CD14-positive monocyte (primary cell): ENCODE measurements at regions not wholly inside any gene's neighbourhood (a gene's known extent, or its start where the extent isn't known, plus 50 kb on each side); places are given as distances from the start of the nearest gene placed in this dataset.

Source experiments
- DNase-seq, 3 donors: peaks; one replicate each; pipeline ENCODE4 v3.0.0-alpha.2; 2011 to 2022
- H2AFZ ChIP-seq: 2 replicates; pipeline ENCODE4 v1.6.0; 2012; ENCODE audit warnings: mild to moderate bottlenecking, low read depth, low read length, inconsistent platforms; ENCODE audit not compliant: insufficient read depth, poor library complexity, severe bottlenecking
- H3K27ac ChIP-seq, 2 donors: 1 replicate in 1 of 2; 2 replicates in 1 of 2; pipeline ENCODE4 v1.5.1; 2012 to 2013; ENCODE audit warnings: low read length in 2 of 2, control low read depth in 1 of 2, inconsistent platforms in 1 of 2, low read depth in 1 of 2, mild to moderate bottlenecking in 1 of 2
- H3K27me3 ChIP-seq, 2 donors: one replicate each; pipeline versions ENCODE4 v1.6.0 to v1.6.1; 2011 to 2013; ENCODE audit warnings: low read length in 2 of 2; ENCODE audit not compliant: control insufficient read depth in 2 of 2, insufficient read depth in 2 of 2
- H3K36me3 ChIP-seq, 2 donors: replicated peaks in 1 of 2; 1 replicate in 1 of 2; 2 replicates in 1 of 2; pipeline versions ENCODE4 v1.5.1 to v1.6.1; 2012 to 2013; ENCODE audit warnings: low read length in 2 of 2, control low read depth in 1 of 2, inconsistent platforms in 1 of 2, mild to moderate bottlenecking in 1 of 2; ENCODE audit not compliant: insufficient read depth in 2 of 2, control insufficient read depth in 1 of 2
- H3K4me1 ChIP-seq, 2 donors: 1 replicate in 1 of 2; 2 replicates in 1 of 2; pipeline versions ENCODE4 v1.5.1 to v1.6.1; 2012 to 2013; ENCODE audit warnings: low read length in 2 of 2, control low read depth in 1 of 2, inconsistent platforms in 1 of 2, mild to moderate bottlenecking in 1 of 2, moderate library complexity in 1 of 2; ENCODE audit not compliant: insufficient read depth in 2 of 2, control insufficient read depth in 1 of 2
- H3K4me2 ChIP-seq: replicated peaks from 2 replicates; pipeline ENCODE3; 2012; ENCODE audit warnings: low read length, moderate library complexity, mild to moderate bottlenecking; ENCODE audit not compliant: poor library complexity, severe bottlenecking; ENCODE audit errors: extremely low read depth
- H3K4me3 ChIP-seq, 3 experiments: fragments of 200-600 bp in 1 of 3; sonication (generic) in 1 of 3; replicated peaks in 1 of 3; 1 replicate in 2 of 3; 2 replicates in 1 of 3; pipeline ENCODE4 v1.5.1; 2011 to 2013; ENCODE audit warnings: low read length in 3 of 3, mild to moderate bottlenecking in 3 of 3, control low read depth in 2 of 3, low read depth in 2 of 3, inconsistent platforms in 1 of 3, moderate library complexity in 1 of 3
- H3K79me2 ChIP-seq: 2 replicates; pipeline ENCODE4 v1.6.0; 2012; ENCODE audit warnings: mild to moderate bottlenecking, control low read depth, inconsistent platforms, low read length, moderate library complexity; ENCODE audit not compliant: insufficient read depth
- H3K9ac ChIP-seq: 2 replicates; pipeline ENCODE4 v1.6.0; 2017; ENCODE audit warnings: low read length, mild to moderate bottlenecking; ENCODE audit not compliant: insufficient read depth, poor library complexity, severe bottlenecking
- H3K9me3 ChIP-seq, 2 donors: replicated peaks in 1 of 2; 1 replicate in 1 of 2; 2 replicates in 1 of 2; pipeline versions ENCODE4 v1.5.1 to v1.6.1; 2012 to 2013; ENCODE audit warnings: low read length in 2 of 2, control low read depth in 1 of 2; ENCODE audit not compliant: control insufficient read depth in 1 of 2, insufficient read depth in 1 of 2
- H4K20me1 ChIP-seq: 2 replicates; pipeline ENCODE4 v1.6.0; 2012; ENCODE audit warnings: mild to moderate bottlenecking, low read length, control low read depth, moderate library complexity; ENCODE audit not compliant: insufficient read depth
- H3K27ac Mint-ChIP-seq, 7 donors: one replicate each; pipeline ENCODE4 v1.8.0; 2020; ENCODE audit warnings: mild to moderate bottlenecking in 7 of 7, mixed read lengths in 7 of 7, moderate library complexity in 6 of 7, inconsistent platforms in 2 of 7
- H3K27me3 Mint-ChIP-seq, 3 donors: one replicate each; pipeline ENCODE4 v1.8.0; 2021 to 2022; ENCODE audit warnings: low read depth in 3 of 3, mild to moderate bottlenecking in 3 of 3, mixed read lengths in 3 of 3, moderate library complexity in 3 of 3, inconsistent platforms in 1 of 3
- H3K36me3 Mint-ChIP-seq, 2 donors: one replicate each; pipeline ENCODE4 v1.8.0; 2020; ENCODE audit warnings: mixed read lengths in 2 of 2, inconsistent platforms in 1 of 2, mild to moderate bottlenecking in 1 of 2
- H3K4me1 Mint-ChIP-seq: one replicate; pipeline ENCODE4 v1.8.0; 2020; ENCODE audit warnings: mild to moderate bottlenecking, mixed read lengths
- H3K4me3 Mint-ChIP-seq, 2 donors: one replicate each; pipeline ENCODE4 v1.8.0; 2020; ENCODE audit warnings: mild to moderate bottlenecking in 2 of 2, mixed read lengths in 2 of 2, moderate library complexity in 1 of 2
- H3K9me3 Mint-ChIP-seq, 7 donors: one replicate each; pipeline ENCODE4 v1.8.0; 2020 to 2022; ENCODE audit warnings: mixed read lengths in 7 of 7, mild to moderate bottlenecking in 6 of 7, moderate library complexity in 6 of 7, inconsistent platforms in 2 of 7
- CTCF ChIP-seq: fragments of 200-600 bp; IDR thresholded peaks from one replicate; pipeline ENCODE4 v1.8.0; 2022; ENCODE audit warnings: antibody characterized with exemption, mild to moderate bottlenecking
- WGBS: methylation state at CpG from one replicate; pipeline ENCODE4 v1.1.5; 2013; ENCODE audit warnings: missing lambda C conversion rate; ENCODE audit not compliant: insufficient coverage; 5-methylcytosine and 5-hydroxymethylcytosine counted together
- intact Hi-C, 2 donors: fragments of 100-400 bp; cut with micrococcal nuclease; formaldehyde crosslinking; loops; one replicate each; pipeline versions ENCODE4 v1.15.0 to v1.15.1; 2023

- no peak overlapping the region for H3K4me2 ChIP-seq
- no peaks in the 10 kb centered on the region for H3K79me2 ChIP-seq
- no peak overlapping the region for H2AFZ ChIP-seq
- intact Hi-C loops = no loop called here
- 38% methylated on average over 1 of the region's 1 CpG for WGBS
- H3K4me1 Mint-ChIP-seq = no peaks in the 10 kb centered on the region
- H3K4me1 ChIP-seq = no peaks in the 10 kb centered on the region
- TF ChIP-seq CTCF = no peak
- no peak overlapping the region for H3K27ac ChIP-seq
- no peak overlapping the region for H3K4me3 Mint-ChIP-seq
- H3K36me3 Mint-ChIP-seq = no peaks in the 10 kb centered on the region
- H4K20me1 ChIP-seq = no peaks in the 10 kb centered on the region
- no peak overlapping the region for H3K9ac ChIP-seq
- no peak overlapping the region for H3K27ac Mint-ChIP-seq
- no peaks in the 10 kb centered on the region for H3K36me3 ChIP-seq
- peaks cover 0 to 6% (median 0%) of the 10 kb centered on the region in 7 donors for H3K9me3 Mint-ChIP-seq
- H3K27me3 Mint-ChIP-seq = peaks cover 0 to 1% (median 0%) of the 10 kb centered on the region in 3 donors
- H3K9me3 ChIP-seq = peaks cover 0 to 1% of the 10 kb centered on the region in 2 donors
- DNase-seq = no peak
- H3K4me3 ChIP-seq = no peak overlapping the region
- no peaks in the 10 kb centered on the region for H3K27me3 ChIP-seq
Observed at GRCh38 chr12:91507754-91508153, 325.1 kb upstream of the DCN start.

GRCh38 chr12:91506452-91506851, 323.8 kb upstream of the DCN start:
- peaks cover 0 to 7% (median 2%) of the 10 kb centered on the region in 7 donors for H3K9me3 Mint-ChIP-seq
- no peak overlapping the region for H3K27ac Mint-ChIP-seq
- Histone ChIP-seq H3K27ac (no peak overlapping the region), H2AFZ (no peak overlapping the region), H3K9me3 (peaks cover 0 to 8% of the 10 kb centered on the region in 2 donors), H3K4me1 (no peaks in the 10 kb centered on the region), H3K27me3 (no peaks in the 10 kb centered on the region), H3K4me3 (no peak overlapping the region), H3K9ac (no peak overlapping the region), H3K79me2 (no peaks in the 10 kb centered on the region), H3K4me2 (no peak overlapping the region), H3K36me3 (no peaks in the 10 kb centered on the region), H4K20me1 (no peaks in the 10 kb centered on the region)
- H3K4me1 Mint-ChIP-seq = no peaks in the 10 kb centered on the region
- H3K36me3 Mint-ChIP-seq = no peaks in the 10 kb centered on the region
- H3K4me3 Mint-ChIP-seq = no peak overlapping the region
- WGBS = no CpG with 5 or more reads among the region's 2 CpGs
- peaks cover 0 to 1% (median 0%) of the 10 kb centered on the region in 3 donors for H3K27me3 Mint-ChIP-seq
- no peak for TF ChIP-seq CTCF
- intact Hi-C loops = no loop called here
- no peak for DNase-seq
